ENCODE measurements at regions not wholly inside any gene's neighbourhood (a gene's known extent, or its start where the extent isn't known, plus 50 kb on each side); places are given as distances from the start of the nearest gene placed in this dataset.

GRCh38 chr2:58677748-58678147, 436.6 kb upstream of the FANCL start:
- Histone ChIP-seq H3K9me3 (no peaks in the 10 kb centered on the region), H3K27ac (no peak overlapping the region), H3K4me1 (no peaks in the 10 kb centered on the region), H3K9ac (ENCODE audit: low read depth in 2 of 2, low read length in 2 of 2) (no peak overlapping the region), H3K4me3 (no peak overlapping the region), H3K27me3 (no peaks in the 10 kb centered on the region), H3K36me3 (no peaks in the 10 kb centered on the region)
- TF ChIP-seq CTCF (IDR thresholded peaks at IDR 0.05) = no peak
- intact Hi-C loops (cut with DNase I) = no loop called here
- no peak for DNase-seq

- H3K27me3 ChIP-seq = no peaks in the 10 kb centered on the region
- no peaks in the 10 kb centered on the region for H3K9me3 ChIP-seq
- H3K9ac ChIP-seq (ENCODE audit: low read depth in 2 of 2, low read length in 2 of 2) = no peak overlapping the region
- no peaks in the 10 kb centered on the region for H3K4me1 ChIP-seq
- TF ChIP-seq CTCF (IDR thresholded peaks at IDR 0.05) = no peak
- no peaks in the 10 kb centered on the region for H3K36me3 ChIP-seq
- DNase-seq = no peak
- intact Hi-C loops (cut with DNase I) = no loop called here
- H3K4me3 ChIP-seq = no peak overlapping the region
- no peak overlapping the region for H3K27ac ChIP-seq
Observed at GRCh38 chr2:58671675-58672074, 430.6 kb upstream of the FANCL start.

- Histone ChIP-seq H3K27me3 (no peaks in the 10 kb centered on the region), H3K9me3 (no peaks in the 10 kb centered on the region), H3K36me3 (no peaks in the 10 kb centered on the region), H3K4me3 (no peak overlapping the region), H3K27ac (no peak overlapping the region), H3K9ac (ENCODE audit: low read depth in 2 of 2, low read length in 2 of 2) (no peak overlapping the region), H3K4me1 (no peaks in the 10 kb centered on the region)
- TF ChIP-seq CTCF (IDR thresholded peaks at IDR 0.05) = no peak
- intact Hi-C loops (cut with DNase I) = no loop called here
- DNase-seq = no peak
Observed at GRCh38 chr2:58669998-58670397, 428.9 kb upstream of the FANCL start.

GRCh38 chr2:58667137-58667774, 426.1 kb upstream of the FANCL start:
- Histone ChIP-seq H3K27me3 (no peaks in the 10 kb centered on the region), H3K27ac (no peak overlapping the region), H3K9me3 (no peaks in the 10 kb centered on the region), H3K4me1 (no peaks in the 10 kb centered on the region), H3K36me3 (no peaks in the 10 kb centered on the region), H3K9ac (ENCODE audit: low read depth in 2 of 2, low read length in 2 of 2) (no peak overlapping the region), H3K4me3 (no peak overlapping the region)
- DNase-seq = no peak
- TF ChIP-seq CTCF (IDR thresholded peaks at IDR 0.05) = no peak
- intact Hi-C loops (cut with DNase I) = no loop called here

- no peak overlapping the region for H3K9ac ChIP-seq (ENCODE audit: low read depth in 2 of 2, low read length in 2 of 2)
- no peak for DNase-seq
- H3K36me3 ChIP-seq = no peaks in the 10 kb centered on the region
- intact Hi-C loops (cut with DNase I) = no loop called here
- H3K27ac ChIP-seq = no peak overlapping the region
- no peak for TF ChIP-seq CTCF (IDR thresholded peaks at IDR 0.05)
- H3K27me3 ChIP-seq = no peaks in the 10 kb centered on the region
- no peaks in the 10 kb centered on the region for H3K9me3 ChIP-seq
- H3K4me3 ChIP-seq = no peak overlapping the region
- H3K4me1 ChIP-seq = no peaks in the 10 kb centered on the region
Observed at GRCh38 chr2:58666323-58666970, 425.3 kb upstream of the FANCL start.
